GM18951 (cell line): ENCODE measurements at regions not wholly inside any gene's neighbourhood (a gene's known extent, or its start where the extent isn't known, plus 50 kb on each side); places are given as distances from the start of the nearest gene placed in this dataset.

Source experiments
- POLR2A ChIP-seq: IDR thresholded peaks from 4 replicates; pipeline ENCODE4 v1.6.1; 2011; ENCODE audit warnings: mild to moderate bottlenecking; ENCODE audit not compliant: insufficient read length, insufficient read depth; ENCODE audit errors: extremely low read depth
- in situ Hi-C: fragments of 300-500 bp; cut with MboI; formaldehyde crosslinking; loops from one replicate; pipeline ENCODE4 v1.12.0; 2022; ENCODE audit warnings: low sequenced_read_pairs, mixed read lengths, inconsistent platforms; ENCODE audit not compliant: unreplicated experiment

DNA sequence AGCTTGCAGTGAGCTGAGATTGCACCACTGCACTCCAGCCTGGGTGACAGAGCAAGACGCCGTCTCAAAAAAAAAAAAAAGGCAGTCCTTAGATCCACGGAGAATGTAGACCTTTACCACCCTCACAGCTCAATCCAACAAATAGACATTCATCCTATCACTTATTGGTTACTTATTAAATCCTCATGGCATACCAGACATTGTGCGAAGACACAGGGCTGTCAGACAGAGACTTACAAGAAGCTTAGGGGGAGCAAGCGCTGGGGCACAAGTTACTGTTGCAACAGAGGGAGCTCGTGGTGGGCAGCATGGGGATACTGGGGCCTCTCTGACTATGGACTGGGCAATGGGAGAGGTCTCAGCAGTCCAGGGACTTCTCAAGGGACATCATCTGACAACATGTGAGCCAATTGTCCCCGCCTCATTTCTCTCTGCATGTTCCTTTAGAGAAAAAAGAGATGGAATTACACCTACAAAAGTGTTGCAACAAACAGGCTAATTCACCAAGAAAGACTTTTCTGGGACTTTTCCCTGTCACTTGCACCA is 82.8 kb upstream of the TNS3 start:
- in situ Hi-C loops: no loop called here

DNA sequence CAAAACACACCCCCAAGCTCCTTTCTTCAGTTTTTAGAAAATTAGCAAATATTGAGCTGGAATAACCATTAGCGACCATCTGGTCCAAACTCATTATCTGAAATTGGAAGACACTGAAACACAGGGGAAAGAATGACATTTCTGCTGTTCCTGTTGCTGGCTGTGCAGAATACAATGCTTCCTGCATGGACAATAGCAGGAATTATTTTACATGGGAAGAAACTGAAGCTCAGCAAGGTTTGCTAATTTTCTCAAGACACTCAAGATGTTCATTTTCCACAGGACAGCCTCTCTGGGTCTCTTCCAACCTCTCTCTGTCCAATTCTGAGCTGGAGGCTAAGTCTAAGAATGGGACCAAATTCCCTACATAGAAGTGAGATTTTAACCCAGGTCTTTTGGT is 81.9 kb upstream of the TNS3 start:
- in situ Hi-C loops: no loop called here
- no peak for TF ChIP-seq POLR2A

More for the DNA sequence above, 82.8 kb upstream of the TNS3 start:
- TF ChIP-seq POLR2A: no peak

DNA sequence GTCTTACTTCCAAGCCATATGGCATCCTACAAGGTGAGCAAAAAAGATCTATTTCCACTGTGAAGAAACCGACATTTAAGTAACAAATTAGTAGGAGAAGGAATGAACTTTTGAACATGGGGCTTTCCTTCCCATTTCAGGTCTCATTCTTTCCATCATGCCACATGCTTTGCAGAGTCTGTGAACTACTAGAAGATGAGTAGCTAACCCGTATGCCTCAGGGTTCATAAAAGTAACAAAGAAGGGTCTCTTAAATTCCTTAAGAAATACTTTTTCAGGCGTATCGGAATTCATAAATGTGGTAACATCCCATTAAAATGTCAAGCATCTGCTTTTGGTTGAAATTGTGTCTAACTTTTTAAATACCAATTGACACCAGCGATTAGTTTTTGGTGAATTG is 81.3 kb upstream of the TNS3 start:
- no peak for TF ChIP-seq POLR2A
- in situ Hi-C loops: no loop called here

DNA sequence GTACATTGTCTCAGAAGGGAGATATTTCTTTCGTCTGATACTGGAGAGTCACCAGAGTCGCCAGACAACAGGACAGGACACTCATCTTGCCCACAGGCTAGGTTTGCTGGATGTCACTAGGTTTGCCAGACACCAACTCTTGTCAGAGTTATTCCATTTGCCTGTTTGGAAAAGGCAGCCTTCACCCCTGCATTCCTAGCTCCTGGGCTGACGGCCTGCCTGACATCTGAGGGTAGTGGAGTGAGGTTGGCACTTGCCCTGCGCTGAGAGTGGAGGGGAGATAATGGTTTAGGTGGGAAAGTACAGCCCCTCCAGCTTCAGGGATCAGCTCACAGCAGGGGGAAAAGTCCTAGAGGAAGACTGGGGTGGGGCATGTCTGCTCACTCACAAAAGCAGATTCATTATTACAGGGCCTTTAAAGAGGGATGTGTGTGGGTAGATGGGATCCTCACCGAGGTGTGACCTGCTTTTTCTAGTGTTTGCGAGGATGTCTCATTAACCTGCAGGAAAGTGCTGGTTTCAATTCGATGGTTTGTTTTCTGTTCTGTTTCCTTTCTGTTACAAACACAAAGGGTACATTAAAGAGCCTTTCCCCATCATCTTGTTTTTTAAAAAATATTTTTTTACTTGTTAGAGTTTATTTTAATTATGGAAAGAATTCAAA is 79.3 kb upstream of the TNS3 start:
- in situ Hi-C loops: no loop called here

DNA sequence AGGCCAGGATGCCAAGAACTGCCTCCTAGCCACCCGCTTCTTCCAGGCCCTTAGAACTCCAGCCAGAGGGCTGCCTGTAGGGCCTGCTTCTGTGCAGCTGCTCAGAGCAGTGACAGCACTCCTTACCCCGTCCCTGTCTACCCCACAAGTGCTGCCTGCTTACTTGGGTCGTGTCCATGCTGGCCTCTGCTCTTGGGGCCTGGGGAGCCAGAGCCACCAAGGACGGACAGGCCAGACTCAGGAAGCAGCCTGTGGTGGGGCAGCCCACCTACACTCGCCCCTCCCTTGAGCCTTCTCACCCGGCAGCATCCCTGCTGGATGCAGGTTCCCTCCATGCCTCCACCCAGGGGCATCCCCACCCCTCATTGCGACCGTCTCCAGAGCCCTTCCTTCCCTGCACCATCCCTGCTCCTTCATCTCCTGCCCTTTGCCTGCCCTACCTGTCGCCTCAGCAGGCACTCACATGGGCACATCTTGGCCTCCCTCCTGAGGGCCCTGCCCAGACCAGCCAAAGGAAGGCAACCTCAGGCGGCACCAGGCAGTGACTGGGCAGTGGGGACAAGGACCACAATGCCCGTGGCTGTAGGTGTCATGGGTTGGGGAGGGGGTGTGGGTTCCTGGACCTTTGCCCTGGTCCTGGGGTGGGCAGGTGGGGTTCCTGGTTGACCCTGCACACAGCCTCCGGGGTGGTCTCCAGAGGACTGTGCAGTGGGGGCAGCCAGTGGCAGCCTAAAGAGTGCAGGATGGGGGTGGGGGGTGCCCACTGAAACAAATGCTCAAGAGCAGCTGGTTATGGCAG is 78.0 kb upstream of the TNS3 start:
- no peak for TF ChIP-seq POLR2A
- in situ Hi-C loops: no loop called here

More for the DNA sequence above, 79.3 kb upstream of the TNS3 start:
- TF ChIP-seq POLR2A: no peak

DNA sequence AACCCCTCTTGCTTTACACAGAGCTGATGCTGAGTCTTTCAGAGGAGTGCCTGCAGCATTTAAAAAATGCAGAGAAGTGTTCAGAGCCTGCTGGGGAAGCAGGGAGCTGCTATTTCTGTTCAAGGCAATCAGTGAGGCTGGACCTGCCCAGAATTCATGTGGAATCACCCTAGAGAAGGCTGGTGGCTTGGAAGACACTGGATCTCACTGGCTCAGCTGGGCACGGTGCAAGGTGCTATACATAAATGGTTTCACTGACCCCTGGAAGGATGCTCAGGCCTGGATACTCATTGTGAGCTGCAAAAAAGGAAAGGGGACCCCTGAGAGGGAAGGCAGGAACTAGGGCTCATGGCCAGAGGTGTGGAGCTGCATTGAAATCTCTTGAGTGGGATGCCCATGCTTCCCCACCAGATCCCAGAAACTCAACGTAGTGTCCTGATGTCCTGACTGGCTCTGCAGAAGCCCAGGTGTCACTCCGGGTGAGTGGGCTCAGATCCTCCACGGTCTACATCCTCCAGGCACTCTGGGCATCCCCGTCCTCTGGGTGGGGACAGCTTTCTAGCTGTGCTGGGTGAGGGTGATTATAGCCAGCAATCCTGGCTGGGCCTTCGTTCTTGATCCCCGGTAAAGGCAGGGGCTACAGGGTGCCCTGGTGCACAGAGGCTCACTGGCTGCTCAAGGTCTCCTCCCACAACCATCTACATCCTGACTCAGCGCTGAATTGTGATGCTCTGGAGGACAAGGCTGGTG is 77.2 kb upstream of the TNS3 start:
- no peak for TF ChIP-seq POLR2A

DNA sequence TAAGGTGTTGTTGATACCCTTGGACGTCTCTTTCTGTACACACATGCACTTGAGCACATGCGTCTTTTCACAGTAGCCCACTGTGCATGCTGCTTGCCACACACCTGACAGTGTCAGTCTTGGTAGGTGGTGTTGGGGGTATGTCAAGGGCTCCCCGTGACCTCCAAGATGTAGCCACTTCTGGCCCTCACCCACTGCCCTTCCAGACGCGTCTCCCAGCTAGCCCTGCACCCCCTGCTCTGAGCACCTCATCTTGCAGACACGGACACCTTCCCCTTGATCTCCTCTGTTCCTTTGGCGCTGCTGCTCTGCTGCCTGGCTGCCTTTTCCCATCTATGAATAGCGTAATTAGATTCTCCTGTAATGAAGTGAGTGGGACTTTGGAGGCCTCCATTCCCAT is 75.2 kb upstream of the TNS3 start:
- in situ Hi-C loops: no loop called here
- no peak for TF ChIP-seq POLR2A

More for the DNA sequence above, 77.2 kb upstream of the TNS3 start:
- in situ Hi-C loops: no loop called here

DNA sequence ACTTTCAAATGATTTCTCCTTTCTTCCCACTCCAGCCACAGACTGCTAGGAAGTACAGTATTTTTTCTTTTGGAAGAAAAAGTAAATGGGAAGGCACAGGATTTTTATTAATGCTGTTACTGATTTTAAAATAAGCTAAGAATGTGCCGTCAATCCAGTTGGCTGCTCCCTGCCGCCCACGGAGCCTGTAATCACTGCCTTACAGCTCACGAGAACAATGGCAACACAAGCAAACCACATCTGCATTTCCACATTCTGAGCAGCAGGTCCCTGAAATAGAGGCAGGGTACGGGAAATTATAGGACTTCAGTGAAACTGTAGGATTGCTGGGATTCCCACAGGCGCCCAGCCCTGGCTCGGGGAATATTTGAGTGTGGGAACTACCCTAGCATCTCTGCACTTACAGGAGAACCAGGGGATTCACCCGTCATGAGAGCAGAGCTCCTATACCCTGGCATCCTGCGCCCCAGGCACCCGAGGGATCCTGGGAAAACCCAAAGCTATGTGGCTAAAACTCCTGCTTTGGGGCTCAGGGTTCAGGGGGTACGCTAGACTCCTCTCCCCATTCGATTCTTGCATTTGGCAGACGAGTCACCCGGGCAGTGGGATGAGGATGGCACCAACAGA is 72.9 kb upstream of the TNS3 start:
- in situ Hi-C loops: no loop called here
- TF ChIP-seq POLR2A: no peak

DNA sequence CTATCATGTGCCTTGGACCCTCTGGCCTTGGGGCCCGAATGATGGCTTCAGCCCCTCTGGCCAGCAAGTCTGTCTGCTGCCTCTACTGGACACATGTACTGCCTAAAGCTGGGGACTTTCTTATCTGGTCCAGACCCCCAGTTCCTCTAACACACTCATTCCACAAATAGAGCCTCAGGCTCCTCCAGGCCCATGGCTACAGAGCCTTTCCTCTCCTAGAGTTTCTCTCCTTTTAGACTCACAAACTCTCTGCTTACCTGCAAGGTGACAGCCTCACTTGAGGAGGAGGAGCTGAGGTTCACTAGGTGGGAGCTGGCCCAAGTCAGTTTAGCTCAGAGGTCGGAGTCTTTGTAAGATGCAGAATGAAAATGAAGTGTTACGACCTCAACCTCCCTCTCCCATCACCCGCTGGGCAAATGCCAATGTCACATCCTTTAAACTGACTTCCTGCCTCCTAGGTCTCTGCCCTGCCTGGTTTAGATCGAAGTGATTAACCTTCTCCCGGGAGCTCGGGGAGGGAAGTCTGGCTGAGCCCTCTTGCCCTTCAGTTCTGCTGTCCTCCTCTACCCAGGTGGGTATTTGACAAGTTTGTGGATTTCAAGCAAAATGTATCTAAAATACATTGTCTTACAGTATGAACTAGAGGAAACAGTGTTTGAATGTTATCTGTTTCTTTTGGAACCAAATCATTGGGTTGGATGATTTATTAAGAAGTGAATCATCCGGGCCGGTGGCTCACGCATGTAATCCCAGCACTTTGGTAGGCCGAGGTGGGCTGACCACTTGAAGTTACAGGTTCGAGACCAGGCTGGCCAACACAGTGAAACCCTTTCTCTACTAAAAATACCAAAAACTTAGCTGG is 71.9 kb upstream of the TNS3 start:
- no peak for TF ChIP-seq POLR2A
- in situ Hi-C loops: no loop called here

DNA sequence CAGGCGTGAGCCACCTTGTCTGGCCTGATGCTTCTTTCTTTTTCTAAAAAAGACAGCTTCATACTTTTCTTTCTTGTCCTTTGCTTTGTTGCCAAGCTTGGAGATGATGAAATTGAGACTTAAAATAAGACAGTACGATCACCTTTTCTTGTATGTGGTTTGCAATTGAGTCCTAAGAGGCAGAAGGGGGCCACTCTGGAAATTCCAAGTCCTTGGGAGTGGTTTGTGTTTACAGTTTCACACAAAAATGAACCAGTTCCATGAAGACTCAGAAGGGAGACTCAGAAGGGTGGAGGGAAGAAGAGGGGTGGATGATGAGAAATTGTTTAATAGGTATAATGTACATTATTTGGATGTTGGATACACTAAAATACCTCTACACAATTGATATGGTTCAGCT is 70.7 kb upstream of the TNS3 start:
- no peak for TF ChIP-seq POLR2A
- in situ Hi-C loops: no loop called here

DNA sequence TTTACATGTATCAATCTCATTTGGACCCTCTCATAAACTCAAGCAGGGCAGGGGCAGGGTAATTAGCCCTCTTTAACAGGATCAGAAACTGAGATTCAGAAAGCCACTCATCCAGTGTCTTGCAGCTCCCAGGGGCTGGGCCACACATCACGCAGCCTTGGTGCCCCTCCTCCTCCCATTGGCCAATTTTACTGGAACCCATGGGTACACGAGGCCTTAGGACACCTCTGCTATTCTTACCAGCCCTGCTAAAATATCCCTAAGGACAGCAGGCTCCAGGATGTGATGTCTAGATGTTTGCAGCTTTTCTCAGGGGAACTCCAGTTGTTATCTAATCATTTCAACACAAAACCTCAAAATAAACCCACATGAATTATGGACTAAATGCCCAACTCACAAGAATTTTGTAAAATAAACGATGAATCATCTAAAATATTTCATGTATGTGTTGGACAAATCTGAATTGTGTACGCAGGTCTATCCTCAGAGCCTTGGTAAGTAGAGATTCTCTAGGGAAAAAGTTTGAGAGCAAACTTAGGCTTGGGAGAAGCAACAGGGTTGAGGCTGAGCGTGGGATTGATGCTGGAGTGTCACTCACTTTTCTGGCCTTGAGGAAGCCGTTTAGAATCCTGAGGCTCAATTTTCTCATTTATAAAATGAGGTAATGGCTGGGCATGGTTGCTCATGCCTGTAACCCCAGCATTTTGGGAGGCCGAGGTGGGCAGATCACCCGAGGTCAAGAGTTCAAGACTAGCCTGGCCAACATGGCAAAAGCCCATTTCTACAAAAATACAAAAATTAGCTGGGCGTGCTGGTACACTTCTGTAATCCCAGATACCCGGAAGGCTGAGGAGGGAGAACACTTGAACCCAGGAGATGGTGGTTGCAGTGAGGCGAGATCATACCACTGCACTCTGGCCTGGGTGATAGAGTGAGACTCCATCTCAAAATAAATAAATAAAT is 69.7 kb upstream of the TNS3 start:
- TF ChIP-seq POLR2A: no peak
- in situ Hi-C loops: no loop called here

DNA sequence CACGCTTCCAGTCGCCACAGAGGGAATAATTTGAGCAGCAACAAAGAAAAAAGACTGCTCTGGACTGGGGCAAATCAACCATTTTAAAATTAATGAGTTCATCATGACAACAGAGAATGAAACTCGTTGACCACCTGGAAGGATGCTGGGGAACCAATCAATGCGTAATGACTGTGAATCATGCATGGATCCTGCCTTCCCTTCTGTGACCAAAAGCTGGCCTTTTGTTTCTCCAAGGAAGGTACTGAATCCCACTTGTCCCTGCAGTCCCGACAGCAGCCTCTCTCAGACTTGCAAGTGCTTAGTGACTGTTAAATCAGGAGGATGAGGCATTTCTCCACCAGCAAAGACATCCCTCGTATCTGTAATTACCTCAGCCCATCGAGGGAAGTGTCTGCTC is 68.0 kb upstream of the TNS3 start:
- in situ Hi-C loops: no loop called here
- TF ChIP-seq POLR2A: no peak
